ENCODE measurements at regions not wholly inside any gene's neighbourhood (a gene's known extent, or its start where the extent isn't known, plus 50 kb on each side); places are given as distances from the start of the nearest gene placed in this dataset.

- H3K4me1 ChIP-seq (ENCODE audit: insufficient read depth, low read length), result no peaks in the 10 kb centered on the region
- no peaks in the 10 kb centered on the region for H3K9me3 ChIP-seq (ENCODE audit: low read length)
- no peaks in the 10 kb centered on the region for H3K36me3 ChIP-seq (ENCODE audit: insufficient read depth, low read length)
- H3K27me3 ChIP-seq (ENCODE audit: control insufficient read depth in 1 of 2, insufficient read depth in 2 of 2, low read length in 2 of 2), result no peaks in the 10 kb centered on the region
- H3K4me3 ChIP-seq (ENCODE audit: low read depth in 1 of 2, low read length in 2 of 2), result no peak overlapping the region
- H3K27ac ChIP-seq (ENCODE audit: low read depth, low read length), result no peak overlapping the region
- no peak overlapping the region for H3K9ac ChIP-seq (ENCODE audit: low read length)
Observed at GRCh38 chr5:89120719-89121118, 237.7 kb upstream of the MEF2C start.

GRCh38 chr5:89117124-89117644 is 234.2 kb upstream of the MEF2C start:
- Histone ChIP-seq H3K9ac (ENCODE audit: low read length) (no peak overlapping the region), H3K36me3 (ENCODE audit: insufficient read depth, low read length) (no peaks in the 10 kb centered on the region), H3K27me3 (ENCODE audit: control insufficient read depth in 1 of 2, insufficient read depth in 2 of 2, low read length in 2 of 2) (no peaks in the 10 kb centered on the region), H3K4me1 (ENCODE audit: insufficient read depth, low read length) (no peaks in the 10 kb centered on the region), H3K9me3 (ENCODE audit: low read length) (no peaks in the 10 kb centered on the region), H3K4me3 (ENCODE audit: low read depth in 1 of 2, low read length in 2 of 2) (no peak overlapping the region), H3K27ac (ENCODE audit: low read depth, low read length) (no peak overlapping the region)

DNA sequence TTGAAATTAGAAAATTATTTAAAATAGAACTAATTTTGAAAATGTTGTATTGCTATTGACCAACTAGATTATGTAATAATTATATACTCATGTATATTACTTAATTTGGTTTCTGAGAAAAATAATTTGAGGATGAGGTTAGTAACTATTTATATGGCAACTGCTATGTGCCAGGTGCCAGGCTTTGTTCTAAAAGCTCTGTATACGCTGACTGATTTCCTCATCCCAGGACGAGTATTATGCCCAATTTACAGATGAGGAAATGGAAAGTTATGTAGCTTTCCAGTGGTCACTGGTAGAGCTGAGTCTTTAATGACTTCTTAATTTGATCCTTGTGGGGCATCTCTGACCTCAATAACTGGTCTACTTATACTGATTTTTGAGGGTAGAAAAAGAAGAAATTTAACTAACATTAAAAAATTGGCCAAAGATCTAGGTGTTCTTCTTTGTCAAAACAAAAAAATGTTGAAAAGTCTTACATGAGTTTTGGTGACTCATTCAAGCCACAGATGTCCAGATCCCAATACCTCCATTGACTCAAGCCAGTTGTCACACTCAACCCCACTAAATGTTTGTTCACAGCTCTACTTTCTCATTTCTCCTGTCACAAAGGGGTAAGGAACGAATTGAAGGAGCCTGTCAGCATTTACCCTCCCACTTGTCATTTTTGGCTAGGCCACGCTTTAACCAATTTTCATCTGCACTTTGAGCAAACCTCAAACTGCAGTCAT is 228.1 kb upstream of the MEF2C start:
- Histone ChIP-seq H3K27me3 (ENCODE audit: control insufficient read depth in 1 of 2, insufficient read depth in 2 of 2, low read length in 2 of 2) (no peaks in the 10 kb centered on the region), H3K27ac (ENCODE audit: low read depth, low read length) (no peak overlapping the region), H3K9me3 (ENCODE audit: low read length) (no peaks in the 10 kb centered on the region), H3K9ac (ENCODE audit: low read length) (no peak overlapping the region), H3K36me3 (ENCODE audit: insufficient read depth, low read length) (no peaks in the 10 kb centered on the region), H3K4me1 (ENCODE audit: insufficient read depth, low read length) (no peaks in the 10 kb centered on the region), H3K4me3 (ENCODE audit: low read depth in 1 of 2, low read length in 2 of 2) (no peak overlapping the region)

GRCh38 chr5:89106480-89106879 is 223.5 kb upstream of the MEF2C start:
- H3K9me3 ChIP-seq (ENCODE audit: low read length), result no peaks in the 10 kb centered on the region
- no peaks in the 10 kb centered on the region for H3K4me1 ChIP-seq (ENCODE audit: insufficient read depth, low read length)
- no peak overlapping the region for H3K9ac ChIP-seq (ENCODE audit: low read length)
- H3K27ac ChIP-seq (ENCODE audit: low read depth, low read length), result no peak overlapping the region
- no peak overlapping the region for H3K4me3 ChIP-seq (ENCODE audit: low read depth in 1 of 2, low read length in 2 of 2)
- H3K36me3 ChIP-seq (ENCODE audit: insufficient read depth, low read length), result no peaks in the 10 kb centered on the region
- no peaks in the 10 kb centered on the region for H3K27me3 ChIP-seq (ENCODE audit: control insufficient read depth in 1 of 2, insufficient read depth in 2 of 2, low read length in 2 of 2)

DNA sequence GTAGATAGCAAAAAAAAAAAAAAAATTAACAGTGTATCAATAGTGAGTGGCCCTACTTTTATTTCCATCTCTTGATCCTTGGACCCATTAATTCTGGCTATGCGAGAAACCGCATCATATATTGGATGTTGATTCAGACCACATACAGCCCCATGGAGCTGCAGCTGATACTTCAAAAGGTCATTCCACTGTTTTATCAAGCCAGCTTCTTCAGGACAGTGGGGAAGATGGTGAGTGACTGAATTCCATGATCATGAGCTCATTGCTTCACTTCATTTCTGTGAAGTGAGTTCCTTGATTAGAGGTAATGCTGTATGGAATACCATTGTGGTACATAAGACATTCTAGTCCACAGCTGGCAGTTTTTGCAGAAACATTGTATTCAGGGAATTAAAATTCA is 222.9 kb upstream of the MEF2C start:
- H3K27me3 ChIP-seq (ENCODE audit: control insufficient read depth in 1 of 2, insufficient read depth in 2 of 2, low read length in 2 of 2), result no peaks in the 10 kb centered on the region
- H3K9me3 ChIP-seq (ENCODE audit: low read length), result no peaks in the 10 kb centered on the region
- H3K36me3 ChIP-seq (ENCODE audit: insufficient read depth, low read length), result no peaks in the 10 kb centered on the region
- H3K27ac ChIP-seq (ENCODE audit: low read depth, low read length), result no peak overlapping the region
- H3K4me1 ChIP-seq (ENCODE audit: insufficient read depth, low read length), result no peaks in the 10 kb centered on the region
- H3K4me3 ChIP-seq (ENCODE audit: low read depth in 1 of 2, low read length in 2 of 2), result no peak overlapping the region
- no peak overlapping the region for H3K9ac ChIP-seq (ENCODE audit: low read length)

- Histone ChIP-seq H3K36me3 (ENCODE audit: insufficient read depth, low read length) (no peaks in the 10 kb centered on the region), H3K9me3 (ENCODE audit: low read length) (no peaks in the 10 kb centered on the region), H3K4me1 (ENCODE audit: insufficient read depth, low read length) (no peaks in the 10 kb centered on the region), H3K27ac (ENCODE audit: low read depth, low read length) (no peak overlapping the region), H3K4me3 (ENCODE audit: low read depth in 1 of 2, low read length in 2 of 2) (no peak overlapping the region), H3K9ac (ENCODE audit: low read length) (no peak overlapping the region), H3K27me3 (ENCODE audit: control insufficient read depth in 1 of 2, insufficient read depth in 2 of 2, low read length in 2 of 2) (no peaks in the 10 kb centered on the region)
Observed at GRCh38 chr5:89105171-89105695, 222.2 kb upstream of the MEF2C start.

DNA sequence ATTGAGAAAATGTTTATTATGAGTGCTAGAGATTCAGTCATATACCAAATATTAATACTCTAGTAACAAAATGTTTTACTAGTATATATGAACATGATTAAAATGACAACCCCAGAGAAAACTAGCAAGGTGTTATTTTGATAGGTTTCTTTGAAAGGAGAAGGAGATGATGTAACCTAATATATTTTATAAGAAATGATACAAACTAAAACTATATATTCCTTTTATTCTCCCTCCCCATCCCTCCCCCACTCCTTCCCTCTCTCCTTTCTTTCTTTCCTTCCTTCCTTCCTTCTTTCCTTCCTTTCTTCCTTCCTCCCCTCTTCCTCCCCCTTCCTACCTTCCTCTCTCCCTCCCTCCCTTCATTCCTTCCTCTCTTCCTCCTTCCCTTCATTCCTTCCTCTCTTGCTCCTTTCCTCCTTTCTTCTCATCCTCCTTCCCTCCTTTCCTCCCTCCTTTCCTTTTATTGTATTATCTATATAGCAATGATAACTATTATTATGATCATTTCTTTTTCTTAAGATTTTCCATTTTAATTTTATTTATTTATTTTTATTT is 215.3 kb upstream of the MEF2C start:
- H3K9ac ChIP-seq (ENCODE audit: low read length), result no peak overlapping the region
- H3K4me1 ChIP-seq (ENCODE audit: insufficient read depth, low read length), result no peaks in the 10 kb centered on the region
- H3K36me3 ChIP-seq (ENCODE audit: insufficient read depth, low read length), result no peaks in the 10 kb centered on the region
- H3K9me3 ChIP-seq (ENCODE audit: low read length), result no peaks in the 10 kb centered on the region
- H3K27me3 ChIP-seq (ENCODE audit: control insufficient read depth in 1 of 2, insufficient read depth in 2 of 2, low read length in 2 of 2), result no peaks in the 10 kb centered on the region
- no peak overlapping the region for H3K4me3 ChIP-seq (ENCODE audit: low read depth in 1 of 2, low read length in 2 of 2)
- H3K27ac ChIP-seq (ENCODE audit: low read depth, low read length), result no peak overlapping the region

GRCh38 chr5:89097103-89097502 is 214.1 kb upstream of the MEF2C start:
- Histone ChIP-seq H3K9ac (ENCODE audit: low read length) (no peak overlapping the region), H3K27me3 (ENCODE audit: control insufficient read depth in 1 of 2, insufficient read depth in 2 of 2, low read length in 2 of 2) (no peaks in the 10 kb centered on the region), H3K4me3 (ENCODE audit: low read depth in 1 of 2, low read length in 2 of 2) (no peak overlapping the region), H3K36me3 (ENCODE audit: insufficient read depth, low read length) (no peaks in the 10 kb centered on the region), H3K27ac (ENCODE audit: low read depth, low read length) (no peak overlapping the region), H3K4me1 (ENCODE audit: insufficient read depth, low read length) (no peaks in the 10 kb centered on the region), H3K9me3 (ENCODE audit: low read length) (no peaks in the 10 kb centered on the region)

GRCh38 chr5:89095341-89095740 is 212.4 kb upstream of the MEF2C start:
- Histone ChIP-seq H3K27ac (ENCODE audit: low read depth, low read length) (no peak overlapping the region), H3K9me3 (ENCODE audit: low read length) (no peaks in the 10 kb centered on the region), H3K4me3 (ENCODE audit: low read depth in 1 of 2, low read length in 2 of 2) (no peak overlapping the region), H3K36me3 (ENCODE audit: insufficient read depth, low read length) (no peaks in the 10 kb centered on the region), H3K27me3 (ENCODE audit: control insufficient read depth in 1 of 2, insufficient read depth in 2 of 2, low read length in 2 of 2) (no peaks in the 10 kb centered on the region), H3K9ac (ENCODE audit: low read length) (no peak overlapping the region), H3K4me1 (ENCODE audit: insufficient read depth, low read length) (no peaks in the 10 kb centered on the region)

- H3K4me3 ChIP-seq (ENCODE audit: low read depth in 1 of 2, low read length in 2 of 2), result no peak overlapping the region
- no peaks in the 10 kb centered on the region for H3K36me3 ChIP-seq (ENCODE audit: insufficient read depth, low read length)
- no peaks in the 10 kb centered on the region for H3K4me1 ChIP-seq (ENCODE audit: insufficient read depth, low read length)
- H3K27ac ChIP-seq (ENCODE audit: low read depth, low read length), result no peak overlapping the region
- no peak overlapping the region for H3K9ac ChIP-seq (ENCODE audit: low read length)
- no peaks in the 10 kb centered on the region for H3K9me3 ChIP-seq (ENCODE audit: low read length)
- H3K27me3 ChIP-seq (ENCODE audit: control insufficient read depth in 1 of 2, insufficient read depth in 2 of 2, low read length in 2 of 2), result no peaks in the 10 kb centered on the region
Observed at GRCh38 chr5:89090037-89090436, 207.1 kb upstream of the MEF2C start.

DNA sequence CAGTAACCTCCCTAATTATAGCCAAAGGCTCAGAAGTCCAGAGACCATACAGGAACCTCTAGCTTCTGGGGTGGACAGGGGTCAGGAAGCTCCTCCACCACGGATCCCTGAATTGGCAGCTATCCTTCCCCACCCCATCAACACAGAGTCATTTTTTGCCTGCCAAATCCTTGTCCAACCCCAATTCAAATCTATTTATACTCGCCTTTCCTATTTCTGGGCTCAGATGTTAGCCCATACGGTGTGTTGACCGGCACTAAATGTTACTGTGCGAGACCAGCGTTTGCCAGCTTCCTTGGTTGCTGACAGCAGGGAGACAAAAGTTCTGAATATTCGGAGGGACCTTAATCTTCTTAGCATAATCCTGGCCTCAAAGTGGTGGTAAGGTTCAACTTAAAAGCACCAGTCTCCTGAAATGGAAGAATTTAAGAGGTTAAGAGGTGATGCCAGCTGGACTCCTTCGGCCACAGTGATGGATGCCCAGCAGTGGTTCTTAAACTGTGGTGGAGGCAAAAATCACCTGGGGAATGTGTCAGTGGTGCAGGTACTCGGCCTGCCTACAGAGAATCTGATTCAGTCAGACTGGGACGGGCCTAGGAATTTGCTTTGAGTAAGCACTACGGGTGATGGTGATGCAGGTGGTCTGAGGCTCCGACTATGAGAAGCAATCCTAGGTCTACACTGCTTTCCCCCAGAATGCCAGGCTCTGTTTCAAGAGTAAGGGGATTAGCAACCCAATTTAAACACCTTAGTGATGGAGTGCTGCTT is 204.8 kb upstream of the MEF2C start:
- Histone ChIP-seq H3K9me3 (ENCODE audit: low read length) (no peaks in the 10 kb centered on the region), H3K4me3 (ENCODE audit: low read depth in 1 of 2, low read length in 2 of 2) (no peak overlapping the region), H3K27me3 (ENCODE audit: control insufficient read depth in 1 of 2, insufficient read depth in 2 of 2, low read length in 2 of 2) (no peaks in the 10 kb centered on the region), H3K9ac (ENCODE audit: low read length) (no peak overlapping the region), H3K27ac (ENCODE audit: low read depth, low read length) (no peak overlapping the region), H3K36me3 (ENCODE audit: insufficient read depth, low read length) (no peaks in the 10 kb centered on the region), H3K4me1 (ENCODE audit: insufficient read depth, low read length) (no peaks in the 10 kb centered on the region)

Measured in muscle layer of colon (tissue), 2 donors.